ENCODE measurements at regions not wholly inside any gene's neighbourhood (a gene's known extent, or its start where the extent isn't known, plus 50 kb on each side); places are given as distances from the start of the nearest gene placed in this dataset.
"Not testable (repeated sequence)": the region's sequence is repeated elsewhere in the genome, so short reads cannot be mapped to it uniquely, and the experiment has no call there.

DNA sequence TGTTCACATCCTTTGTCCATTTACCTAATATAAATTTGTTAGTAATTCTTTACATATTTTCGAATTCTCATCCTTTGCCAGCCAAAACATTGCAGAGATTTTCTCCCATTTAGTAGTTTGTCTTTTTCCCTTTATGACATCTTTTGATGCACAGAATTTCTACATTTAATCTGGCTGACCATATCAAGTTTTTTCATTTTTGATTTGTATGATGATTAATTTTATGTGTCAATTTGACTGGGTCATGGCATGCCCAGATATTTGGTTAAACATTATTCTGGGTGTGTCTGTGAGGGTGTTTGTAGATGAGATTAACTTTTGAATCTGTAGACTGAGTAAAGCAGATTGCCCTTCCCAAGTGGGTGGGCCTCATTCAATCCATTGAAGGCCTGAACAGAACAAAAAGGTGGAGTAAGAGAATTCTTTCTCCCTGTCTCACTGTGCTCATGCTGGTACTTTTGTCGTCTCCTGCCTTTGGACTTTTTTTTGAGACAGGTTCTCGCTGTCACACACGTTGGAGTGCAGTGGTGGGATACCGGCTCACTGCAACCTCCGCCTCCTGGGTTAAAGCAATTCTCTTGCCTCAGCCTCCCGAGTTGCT lies 72.1 kb upstream of the EPB41L1 start:
- H3K36me3 ChIP-seq = no peaks in the 10 kb centered on the region
- H3K4me3 ChIP-seq = no peak overlapping the region
- H3K27me3 ChIP-seq = peaks cover 6% of the 10 kb centered on the region
- H3K9me3 ChIP-seq (replicated peaks) = peaks cover 3% of the 10 kb centered on the region; the same call in 1 of the 2 replicates
- no peak for DNase-seq
- H3K4me1 ChIP-seq = peaks cover 11% of the 10 kb centered on the region
- H3K27ac ChIP-seq = no peak overlapping the region

DNA sequence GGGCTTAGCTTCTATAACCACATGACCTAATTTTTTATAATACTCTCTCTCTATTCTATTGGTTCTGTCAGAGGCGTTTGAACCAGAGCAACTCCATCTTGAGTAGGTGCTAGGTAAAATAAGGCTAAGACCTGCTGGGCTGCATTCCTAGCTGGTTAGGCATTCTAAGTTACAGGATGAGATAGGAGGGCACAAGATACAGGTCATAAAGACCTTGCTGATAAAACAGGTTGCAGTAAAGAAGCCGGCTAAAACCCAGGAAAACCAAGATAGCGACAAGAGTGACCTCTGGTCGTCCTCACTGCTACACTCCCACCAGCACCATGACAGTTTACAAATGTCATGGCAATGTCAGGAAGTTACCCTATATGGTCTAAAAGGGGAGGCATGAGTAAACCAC lies 71.3 kb upstream of the EPB41L1 start:
- H3K27me3 ChIP-seq; H3K9me3 ChIP-seq (replicated peaks); H3K36me3 ChIP-seq; DNase-seq; H3K27ac ChIP-seq; H3K4me3 ChIP-seq: not testable (repeated sequence)
- peaks cover 11% of the 10 kb centered on the region for H3K4me1 ChIP-seq

DNA sequence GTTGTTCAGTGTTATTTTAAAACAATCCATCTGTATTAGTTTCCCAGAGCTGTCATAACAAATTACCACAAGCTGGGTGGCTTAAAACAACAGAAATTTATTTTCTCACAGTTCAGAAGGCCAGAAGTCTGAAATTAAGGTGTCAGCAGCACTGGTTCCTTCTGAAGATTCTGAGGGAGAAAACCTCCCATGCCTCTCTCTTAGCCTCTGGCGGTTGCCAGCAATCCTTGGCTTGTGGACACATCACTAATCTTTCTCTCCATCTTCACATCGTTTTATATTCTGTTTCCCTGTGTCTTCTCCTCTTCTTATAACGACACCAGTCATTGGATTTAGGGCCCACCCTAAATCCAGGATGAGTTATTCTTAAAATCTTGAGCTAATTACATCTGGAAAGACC lies 70.2 kb upstream of the EPB41L1 start:
- Histone ChIP-seq H3K36me3 (no peaks in the 10 kb centered on the region), H3K4me3 (no peak overlapping the region), H3K9me3 (replicated peaks) (peaks cover 3% of the 10 kb centered on the region; the same call in 1 of the 2 replicates), H3K27ac (no peak overlapping the region), H3K4me1 (peaks cover 11% of the 10 kb centered on the region), H3K27me3 (peaks cover 6% of the 10 kb centered on the region)
- DNase-seq = no peak

DNA sequence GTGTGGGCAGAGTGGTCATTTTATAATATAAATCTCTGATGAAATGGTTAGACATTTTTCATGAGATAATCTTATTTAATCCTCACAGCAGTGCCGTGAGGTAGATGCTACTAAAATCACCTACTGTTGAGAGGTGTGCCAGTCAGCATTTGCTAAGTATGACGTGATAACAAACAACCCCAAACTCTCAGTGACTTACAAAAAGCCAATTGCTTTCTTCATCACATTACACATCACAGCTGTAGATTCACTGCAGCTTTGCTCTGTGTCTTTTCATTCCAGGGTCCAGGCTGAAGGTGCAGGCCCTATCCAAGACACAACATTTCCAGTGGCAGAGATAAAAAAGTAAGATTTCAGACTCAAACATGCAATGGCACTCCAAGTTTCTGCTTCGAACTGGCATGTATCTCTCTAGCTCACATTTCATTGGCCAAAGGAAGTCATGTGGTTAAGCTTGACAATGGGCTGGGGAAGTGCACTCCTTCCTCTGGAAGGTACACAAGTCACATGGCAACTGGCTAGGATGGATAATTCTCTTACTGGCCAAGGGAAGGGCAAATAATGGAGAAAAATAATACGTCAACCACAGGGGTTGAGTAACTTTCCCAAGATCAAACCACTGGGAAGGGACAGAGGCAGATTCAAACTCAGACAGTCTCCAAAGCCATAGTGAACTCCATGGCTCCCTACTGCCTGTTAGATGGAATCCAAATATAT lies 69.5 kb upstream of the EPB41L1 start:
- DNase-seq = no peak
- Histone ChIP-seq H3K27ac (no peak overlapping the region), H3K36me3 (no peaks in the 10 kb centered on the region)

DNA sequence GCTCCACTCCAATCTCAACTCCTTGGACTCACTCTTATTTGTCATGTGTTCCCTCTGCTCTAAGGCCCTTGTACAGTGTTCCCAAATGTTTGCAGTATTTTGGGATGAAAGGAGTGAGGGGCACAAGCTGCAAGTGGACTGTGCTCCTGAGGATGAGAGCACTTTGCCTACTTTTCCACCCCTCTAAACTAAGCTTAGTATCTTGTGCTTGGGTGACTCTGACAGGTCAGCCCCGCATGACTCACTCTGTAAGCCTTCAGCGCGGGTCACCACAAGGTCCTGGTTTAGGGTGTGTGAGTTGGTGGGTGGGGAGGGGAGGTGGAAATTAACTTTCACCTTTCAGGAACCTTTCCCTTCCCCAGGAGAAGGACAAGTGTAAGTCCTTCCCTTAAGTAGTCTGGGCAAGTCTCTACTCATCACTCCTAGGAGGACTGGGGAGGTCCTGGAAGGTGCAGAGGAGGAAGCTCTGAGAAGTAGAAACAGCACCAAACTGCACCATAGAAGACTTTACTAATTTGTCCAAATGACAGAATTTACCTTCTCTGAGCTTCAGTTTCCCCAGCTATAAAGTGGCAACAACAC lies 68.8 kb upstream of the EPB41L1 start:
- H3K27ac ChIP-seq = no peak overlapping the region
- H3K4me1 ChIP-seq = peaks cover 11% of the 10 kb centered on the region
- no peak overlapping the region for H3K4me3 ChIP-seq
- 0 out of 2 replicates have a peak, but pooled peaks cover 3% of the 10 kb centered on the region for H3K9me3 ChIP-seq (replicated peaks)
- H3K27me3 ChIP-seq = peaks cover 7% of the 10 kb centered on the region
- H3K36me3 ChIP-seq = no peaks in the 10 kb centered on the region
- peak; percentile 25 to 39 for DNase-seq

More for the DNA sequence above, 69.5 kb upstream of the EPB41L1 start:
- peaks cover 11% of the 10 kb centered on the region for H3K4me1 ChIP-seq
- peaks cover 6% of the 10 kb centered on the region for H3K27me3 ChIP-seq
- H3K9me3 ChIP-seq (replicated peaks) = 0 out of 2 replicates have a peak, but pooled peaks cover 3% of the 10 kb centered on the region
- no peak overlapping the region for H3K4me3 ChIP-seq

DNA sequence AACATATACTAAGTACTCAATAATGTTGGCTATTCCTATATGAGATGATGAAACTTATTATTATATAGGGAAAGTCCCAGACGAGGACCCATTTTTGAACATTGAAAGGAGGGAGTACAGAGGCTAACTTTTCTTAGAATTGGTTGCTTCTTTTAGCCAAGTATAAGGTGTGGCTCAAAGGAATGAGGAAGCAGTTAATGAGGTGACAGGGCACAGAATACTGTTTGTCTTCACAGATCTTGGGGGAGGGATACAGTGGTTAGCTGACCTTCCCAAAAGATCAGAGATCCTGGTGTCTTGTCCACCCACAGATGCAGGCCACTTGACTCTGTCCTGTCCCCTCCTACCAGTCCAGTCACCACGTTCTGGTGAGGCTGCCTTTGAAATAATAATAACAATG lies 67.8 kb upstream of the EPB41L1 start:
- Histone ChIP-seq H3K4me1 (peaks cover 11% of the 10 kb centered on the region), H3K4me3 (no peak overlapping the region)
- no peak for DNase-seq

DNA sequence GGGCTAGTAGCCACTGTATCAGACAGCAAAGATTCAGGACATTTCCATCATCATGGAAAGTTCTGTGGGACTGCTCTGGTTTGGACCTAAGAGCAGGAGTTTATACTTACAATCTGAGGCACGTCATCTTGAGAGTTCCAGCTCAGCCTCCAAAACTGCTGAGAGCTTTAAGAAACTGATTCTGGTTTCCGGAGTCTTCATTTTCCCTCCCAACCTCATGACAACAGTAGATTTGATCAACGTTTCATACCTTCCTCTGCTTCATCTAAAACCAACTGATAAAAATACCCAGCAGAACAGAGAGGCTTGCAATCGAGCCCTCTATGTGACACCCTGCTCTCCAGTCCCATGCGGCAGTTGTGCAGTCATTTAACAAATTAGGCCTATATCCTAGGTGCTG lies 64.3 kb upstream of the EPB41L1 start:
- DNase-seq = no peak
- Histone ChIP-seq H3K27me3 (peaks cover 39% of the 10 kb centered on the region), H3K27ac (no peak overlapping the region), H3K4me3 (no peak overlapping the region), H3K4me1 (peaks cover 19% of the 10 kb centered on the region), H3K9me3 (replicated peaks) (no peaks in the 10 kb centered on the region), H3K36me3 (no peaks in the 10 kb centered on the region)

More for the DNA sequence above, 67.8 kb upstream of the EPB41L1 start:
- Histone ChIP-seq H3K9me3 (replicated peaks) (0 out of 2 replicates have a peak, but pooled peaks cover 3% of the 10 kb centered on the region), H3K36me3 (no peaks in the 10 kb centered on the region), H3K27ac (no peak overlapping the region), H3K27me3 (peaks cover 17% of the 10 kb centered on the region)

DNA sequence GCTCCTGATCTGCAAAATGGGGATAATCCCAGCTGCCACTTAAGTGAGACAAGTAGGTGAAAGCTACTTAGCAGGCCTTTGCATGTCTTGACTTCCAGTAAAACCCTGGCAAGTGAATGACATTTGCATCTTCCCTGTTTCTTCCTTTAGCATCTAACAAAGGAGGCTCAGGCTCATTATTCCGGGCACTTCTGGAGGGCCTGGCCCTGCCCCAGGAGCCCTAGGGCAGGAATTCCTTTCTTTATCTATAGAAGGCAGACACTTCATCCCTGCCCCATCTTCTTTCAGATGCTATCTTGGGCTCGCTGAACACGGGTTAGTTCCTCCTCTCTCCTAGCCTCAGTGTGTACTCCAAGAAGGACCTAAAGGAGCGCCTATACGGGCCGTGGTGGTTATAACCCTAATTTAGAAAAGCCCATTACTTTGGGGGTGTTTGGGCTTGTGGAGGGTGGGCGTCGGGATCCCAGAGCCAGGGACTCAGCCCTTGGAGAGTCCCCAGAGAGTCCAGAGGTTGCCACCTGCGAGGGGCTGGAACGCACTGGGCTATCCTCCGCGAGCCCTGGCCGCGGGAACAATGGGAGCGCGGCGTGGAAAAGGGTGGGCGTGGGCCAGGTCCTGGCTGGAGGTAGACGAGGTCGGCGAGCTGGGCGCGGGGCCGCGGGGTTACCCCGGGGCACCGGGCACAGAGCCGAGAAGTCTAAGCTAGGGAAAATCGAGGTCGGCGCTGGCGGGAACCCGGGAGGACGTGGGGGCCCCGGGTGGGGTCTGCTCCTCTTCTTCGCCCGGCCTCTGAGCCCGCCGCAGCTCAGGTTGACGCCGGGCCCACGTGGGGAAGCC lies 62.8 kb upstream of the EPB41L1 start:
- Histone ChIP-seq H3K4me3 (peak overlapping the region; percentile 60), H3K27ac (no peak overlapping the region), H3K27me3 (peaks cover 39% of the 10 kb centered on the region), H3K36me3 (no peaks in the 10 kb centered on the region), H3K4me1 (peaks cover 11% of the 10 kb centered on the region), H3K9me3 (replicated peaks) (no peaks in the 10 kb centered on the region)
- DNase-seq = no peak

DNA sequence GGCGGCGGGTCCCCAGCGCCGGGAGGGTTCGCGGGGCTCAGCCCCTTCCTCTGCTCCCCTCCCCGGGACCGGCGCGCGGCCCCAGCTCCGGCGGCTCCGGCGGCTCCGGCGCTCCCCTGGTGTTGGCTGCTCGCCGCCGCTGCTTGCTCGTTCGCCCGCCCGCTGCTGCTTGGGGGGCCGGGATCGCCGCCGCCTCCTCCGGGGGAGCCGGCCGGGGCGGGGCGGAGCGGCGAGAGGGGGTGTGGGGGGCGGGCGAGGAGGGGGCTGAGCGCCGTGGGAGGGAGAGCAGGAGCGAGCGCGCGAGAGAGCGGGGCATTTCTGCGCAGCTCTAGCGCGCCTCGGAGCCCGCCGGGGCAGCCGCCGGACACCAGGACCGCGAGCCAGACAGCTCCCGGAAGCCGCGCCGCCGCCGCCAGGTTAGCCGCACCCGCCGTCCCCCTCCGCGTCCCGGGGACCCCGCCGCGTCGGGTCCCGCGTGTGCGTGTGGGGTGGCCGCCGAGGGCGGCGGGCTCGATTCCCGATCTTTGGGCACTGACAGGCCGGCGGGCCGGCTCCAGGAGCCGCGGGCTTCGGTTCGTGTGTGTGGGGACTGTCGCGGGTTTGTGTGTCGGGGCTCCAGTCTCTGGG lies 62.0 kb upstream of the EPB41L1 start:
- H3K9me3 ChIP-seq (replicated peaks) = no peaks in the 10 kb centered on the region
- H3K27me3 ChIP-seq = peaks cover 39% of the 10 kb centered on the region
- H3K36me3 ChIP-seq = no peaks in the 10 kb centered on the region
- DNase-seq = peak in 1 of 2 experiments; percentile 33
- H3K27ac ChIP-seq = no peak overlapping the region
- peaks cover 11% of the 10 kb centered on the region for H3K4me1 ChIP-seq
- H3K4me3 ChIP-seq = peak overlapping the region; percentile 60

DNA sequence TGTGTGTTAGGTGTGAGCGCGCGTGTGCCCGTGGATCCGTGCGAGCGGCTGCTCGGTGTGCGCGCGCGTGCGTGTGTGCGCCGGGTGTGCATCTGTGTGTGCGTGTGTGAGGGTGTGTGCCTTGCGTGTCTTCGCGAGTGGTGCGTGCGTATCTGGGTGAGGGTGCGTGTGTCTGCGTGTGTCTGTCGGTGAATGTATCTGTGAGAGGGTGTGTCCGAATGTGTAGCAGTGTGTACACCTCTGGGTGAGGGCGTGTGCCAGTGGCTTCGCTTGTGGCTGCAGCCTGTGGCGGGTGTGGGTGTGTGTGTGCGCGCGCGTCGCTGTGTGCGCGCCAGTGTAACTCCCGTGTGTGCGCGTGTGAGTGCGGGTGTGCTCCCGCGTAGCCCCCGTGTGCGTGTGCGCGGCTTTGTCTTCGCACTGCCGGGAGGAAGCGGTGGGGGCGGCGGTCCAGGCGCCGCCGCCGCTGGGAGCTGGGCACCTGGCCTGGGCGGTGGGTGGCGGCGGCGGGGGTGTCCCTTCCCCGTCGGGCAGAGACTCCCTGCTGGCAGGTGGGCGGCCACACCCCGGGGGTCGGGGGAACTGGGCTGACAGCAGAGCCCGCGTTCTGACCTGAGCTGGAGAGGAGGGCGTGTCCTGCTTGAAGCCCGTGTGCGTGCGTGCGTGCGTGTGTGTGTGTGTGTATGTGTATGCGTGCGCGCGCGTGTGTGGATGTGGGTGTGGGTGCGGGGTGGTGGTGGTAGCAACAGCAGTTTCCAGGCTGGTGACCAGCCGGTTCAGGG lies 61.3 kb upstream of the EPB41L1 start:
- H3K9me3 ChIP-seq (replicated peaks) = no peaks in the 10 kb centered on the region
- peak overlapping the region; percentile 60 for H3K4me3 ChIP-seq
- H3K27ac ChIP-seq = no peak overlapping the region
- no peaks in the 10 kb centered on the region for H3K36me3 ChIP-seq
- H3K27me3 ChIP-seq = peaks cover 39% of the 10 kb centered on the region
- peak; percentile 49 to 52 for DNase-seq
- peaks cover 11% of the 10 kb centered on the region for H3K4me1 ChIP-seq

DNA sequence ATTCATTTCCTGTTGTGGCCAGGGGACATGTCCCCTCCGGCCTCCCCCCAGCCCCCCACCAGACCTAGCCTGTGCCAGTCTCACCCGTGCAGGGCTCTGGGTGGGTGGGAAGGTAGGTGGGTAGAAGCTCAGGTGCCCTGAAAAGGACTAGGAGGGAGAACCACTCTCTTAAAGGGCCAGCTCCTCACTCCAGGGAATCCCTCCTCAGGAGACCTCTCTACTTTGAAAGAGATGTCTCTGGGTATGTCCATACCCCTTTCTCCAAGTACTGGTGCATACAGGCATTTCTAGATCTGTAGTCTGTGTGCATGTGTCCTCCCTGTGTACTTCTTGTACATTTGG lies 60.8 kb upstream of the EPB41L1 start:
- H3K4me3 ChIP-seq = peak overlapping the region; percentile 60

DNA sequence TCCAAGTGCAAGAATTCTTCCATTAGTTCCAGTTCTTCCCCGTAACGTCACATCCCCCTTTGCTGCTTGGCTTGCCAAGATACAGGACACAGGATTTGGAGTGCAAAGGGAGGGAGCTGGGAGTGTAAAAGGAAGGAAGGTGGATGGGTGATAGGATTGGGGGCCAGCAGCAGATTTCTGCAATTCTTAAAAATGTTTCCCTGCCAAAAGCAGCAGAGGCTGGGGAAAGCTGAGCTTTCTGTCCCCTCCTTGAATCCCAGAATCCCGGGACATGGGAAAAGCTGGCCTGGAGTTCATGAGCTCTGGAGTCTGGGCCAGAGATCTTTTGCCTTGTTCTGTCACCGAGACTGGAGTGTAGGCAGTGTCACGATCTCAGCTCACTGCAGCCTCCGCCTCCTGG lies 60.0 kb upstream of the EPB41L1 start:
- Histone ChIP-seq H3K4me3 (peak overlapping the region; percentile 60), H3K36me3 (no peaks in the 10 kb centered on the region), H3K27ac (no peak overlapping the region), H3K27me3 (peaks cover 39% of the 10 kb centered on the region), H3K4me1 (peaks cover 11% of the 10 kb centered on the region), H3K9me3 (replicated peaks) (no peaks in the 10 kb centered on the region)
- peak in 1 of 2 experiments; percentile 58 for DNase-seq

More for the DNA sequence above, 60.8 kb upstream of the EPB41L1 start:
- H3K4me1 ChIP-seq = peaks cover 11% of the 10 kb centered on the region
- peaks cover 39% of the 10 kb centered on the region for H3K27me3 ChIP-seq
- no peak for DNase-seq
- no peaks in the 10 kb centered on the region for H3K36me3 ChIP-seq
- no peaks in the 10 kb centered on the region for H3K9me3 ChIP-seq (replicated peaks)
- H3K27ac ChIP-seq = no peak overlapping the region

DNA sequence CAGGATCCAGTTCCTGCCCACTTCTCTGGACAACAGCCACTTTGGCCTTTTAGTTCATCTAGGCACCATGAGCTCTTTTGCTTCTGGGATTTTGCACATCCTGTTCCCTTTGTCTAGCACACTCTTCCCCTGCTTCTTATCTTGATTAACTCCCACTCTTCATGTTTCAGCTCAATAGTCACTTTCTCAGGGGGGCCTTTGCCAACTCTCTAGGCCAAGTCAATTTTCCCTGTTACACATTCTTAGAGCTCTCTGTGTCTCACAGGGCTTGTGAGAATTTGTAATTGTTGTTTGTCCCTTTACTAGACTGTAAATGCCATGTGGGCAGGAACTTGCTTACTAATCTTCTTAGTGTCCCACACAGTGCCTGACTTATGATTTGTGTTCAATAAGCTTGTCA lies 58.1 kb upstream of the EPB41L1 start:
- Histone ChIP-seq H3K36me3 (no peaks in the 10 kb centered on the region), H3K9me3 (replicated peaks) (no peaks in the 10 kb centered on the region), H3K4me1 (peaks cover 13% of the 10 kb centered on the region), H3K27me3 (peaks cover 31% of the 10 kb centered on the region), H3K27ac (no peak overlapping the region), H3K4me3 (no peak overlapping the region)
- DNase-seq = no peak

All from SJCRH30 (cell line).